HepG2 (cell line): ENCODE measurements at regions not wholly inside any gene's neighbourhood (a gene's known extent, or its start where the extent isn't known, plus 50 kb on each side); places are given as distances from the start of the nearest gene placed in this dataset.

ENCODE experiments used
- AGO2 ChIP-seq: fragments of 200-400 bp; formaldehyde crosslinking; optimal IDR thresholded peaks from 2 replicates; pipeline ENCODE3; 2017; ENCODE audit warnings: mild to moderate bottlenecking, low read depth, low read length, moderate library complexity
- EED ChIP-seq: sonication (generic); formaldehyde crosslinking; IDR thresholded peaks from 2 replicates; pipeline ENCODE4 v1.5.0; 2020; ENCODE audit warnings: mild to moderate bottlenecking, missing genetic modification reagents
- EP300 ChIP-seq, 3 experiments: sonication (generic) in 1 of 3; formaldehyde crosslinking in 1 of 3; IDR thresholded peaks; 2 replicates each; pipeline versions ENCODE4 v1.5.1 to v1.6.1; 2011 to 2020; ENCODE audit warnings: low read depth in 2 of 3, low read length in 2 of 3, borderline replicate concordance in 1 of 3, improper control_type of control experiment in 1 of 3, mild to moderate bottlenecking in 1 of 3, missing genetic modification reagents in 1 of 3, moderate library complexity in 1 of 3
- HNF4G ChIP-seq, 2 experiments: sonication (generic) in 1 of 2; formaldehyde crosslinking in 1 of 2; IDR thresholded peaks; 2 replicates each; pipeline versions ENCODE4 v1.4.0 to v1.6.1; 2011 to 2020; ENCODE audit warnings: borderline replicate concordance in 2 of 2, low read depth in 2 of 2, mild to moderate bottlenecking in 2 of 2, low read length in 1 of 2, missing genetic modification reagents in 1 of 2, moderate library complexity in 1 of 2
- JUN ChIP-seq: sonication (generic); formaldehyde crosslinking; IDR thresholded peaks from 2 replicates; pipeline ENCODE4 v1.4.0; 2020; ENCODE audit warnings: mild to moderate bottlenecking, missing genetic modification reagents
- PCBP2 ChIP-seq: fragments of 200-400 bp; formaldehyde crosslinking; optimal IDR thresholded peaks from 2 replicates; pipeline ENCODE3; 2018; ENCODE audit warnings: low read length, low read depth; ENCODE audit not compliant: poor library complexity, severe bottlenecking
- SAFB2 ChIP-seq: sonication (generic); formaldehyde crosslinking; IDR thresholded peaks from 2 replicates; pipeline ENCODE4 v1.5.1; 2020; ENCODE audit warnings: missing genetic modification reagents, low read depth, mild to moderate bottlenecking, borderline replicate concordance
- ZNF704 ChIP-seq: sonication (generic); formaldehyde crosslinking; IDR thresholded peaks from 2 replicates; pipeline ENCODE4 v1.8.1; 2023; ENCODE audit warnings: mild to moderate bottlenecking, inconsistent platforms, moderate library complexity, missing genetic modification reagents, borderline replicate concordance
- TF ChIP-seq, protein P1 (sequence below): sonication (generic); formaldehyde crosslinking; IDR thresholded peaks from 2 replicates; pipeline ENCODE4 v1.5.0; 2020; ENCODE audit warnings: missing genetic modification reagents, mild to moderate bottlenecking, borderline replicate concordance

DNA sequence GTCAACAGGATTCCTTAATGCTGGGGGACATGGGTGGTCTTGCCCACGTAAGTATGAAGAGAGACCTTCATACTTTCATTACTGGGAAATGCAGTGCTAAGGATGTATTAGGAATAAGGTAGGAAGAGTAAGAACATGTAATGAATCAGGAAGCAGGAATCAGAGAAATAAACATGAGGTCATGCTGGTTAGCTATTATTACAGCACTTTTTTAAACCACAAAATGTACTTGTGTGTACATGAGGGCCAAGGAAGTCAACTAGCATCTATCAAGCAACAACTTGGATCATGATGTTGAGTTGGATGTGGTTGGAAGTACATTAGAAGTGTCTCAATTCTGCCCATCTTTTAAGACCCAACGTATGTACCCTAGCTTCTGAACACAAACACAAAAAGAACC lies 63.5 kb upstream of the E2F3 start:
- TF ChIP-seq PCBP2 (no peak), EP300 (IDR thresholded peaks at IDR 0.05; ENCODE audit: low read depth in 2 of 2, low read length in 2 of 2) (no peak), EP300 (CRISPR knock-in tag; IDR thresholded peaks at IDR 0.05; ENCODE audit: borderline replicate concordance) (no peak), ZNF704 (CRISPR knock-in tag) (no peak), EED (CRISPR knock-in tag) (no peak), HNF4G (IDR thresholded peaks at IDR 0.05; ENCODE audit: borderline replicate concordance, low read depth, low read length) (no peak), HNF4G (CRISPR knock-in tag; IDR thresholded peaks at IDR 0.05; ENCODE audit: borderline replicate concordance, low read depth) (no peak), JUN (CRISPR knock-in tag) (no peak), AGO2 (no peak), SAFB2 (CRISPR knock-in tag) (no peak)
- TF ChIP-seq, protein P1, sequence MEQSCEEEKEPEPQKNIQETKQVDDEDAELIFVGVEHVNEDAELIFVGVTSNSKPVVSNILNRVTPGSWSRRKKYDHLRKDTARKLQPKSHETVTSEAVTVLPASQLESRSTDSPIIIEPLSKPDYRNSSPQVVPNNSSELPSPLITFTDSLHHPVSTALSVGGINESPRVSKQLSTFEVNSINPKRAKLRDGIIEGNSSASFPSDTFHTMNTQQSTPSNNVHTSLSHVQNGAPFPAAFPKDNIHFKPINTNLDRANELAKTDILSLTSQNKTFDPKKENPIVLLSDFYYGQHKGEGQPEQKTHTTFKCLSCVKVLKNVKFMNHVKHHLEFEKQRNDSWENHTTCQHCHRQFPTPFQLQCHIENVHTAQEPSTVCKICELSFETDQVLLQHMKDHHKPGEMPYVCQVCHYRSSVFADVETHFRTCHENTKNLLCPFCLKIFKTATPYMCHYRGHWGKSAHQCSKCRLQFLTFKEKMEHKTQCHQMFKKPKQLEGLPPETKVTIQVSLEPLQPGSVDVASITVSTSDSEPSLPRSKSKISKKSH: no peak
